ENCODE measurements at regions not wholly inside any gene's neighbourhood (a gene's known extent, or its start where the extent isn't known, plus 50 kb on each side); places are given as distances from the start of the nearest gene placed in this dataset.
"Not testable (repeated sequence)": the region's sequence is repeated elsewhere in the genome, so short reads cannot be mapped to it uniquely, and the experiment has no call there.

DNA sequence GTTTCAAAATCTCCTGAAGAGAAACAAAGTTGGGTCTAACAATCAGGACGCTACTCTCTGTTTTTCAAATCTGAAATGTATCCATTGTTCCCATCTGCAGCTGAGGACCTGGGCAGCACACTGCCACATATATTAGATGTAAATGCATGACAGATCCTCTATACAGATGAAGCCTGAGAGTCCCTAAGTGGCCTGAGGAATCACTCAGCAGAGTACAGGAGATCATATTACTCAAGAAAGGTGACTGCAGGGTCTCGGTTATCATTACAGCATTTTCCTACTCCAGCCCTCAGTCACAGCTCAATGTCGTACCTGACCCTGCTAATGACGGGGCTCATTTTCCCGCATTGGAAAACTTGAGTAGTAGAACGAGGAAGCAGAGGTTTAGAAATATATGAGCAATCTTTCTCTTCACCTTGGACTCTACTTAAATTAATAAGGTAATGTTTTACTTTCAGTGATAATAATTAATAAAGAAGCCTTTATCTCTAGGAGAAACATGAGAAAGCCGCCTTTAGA, 256.2 kb upstream of the IRAK1BP1 start:
- Histone ChIP-seq H3K27me3 (ENCODE audit: low read depth) (no peaks in the 10 kb centered on the region), H3K36me3 (replicated peaks) (no peaks in the 10 kb centered on the region), H3K4me3 (no peak overlapping the region), H3K9me3 (no peaks in the 10 kb centered on the region), H3K4me1 (no peaks in the 10 kb centered on the region)
- in situ Hi-C loops (cut with MboI; ENCODE audit: low sequenced_read_pairs) = no loop called here
- no peak for DNase-seq (ENCODE audit: low spot score in 2 of 2)

- in situ Hi-C loops (cut with MboI; ENCODE audit: low sequenced_read_pairs) = no loop called here
- H3K4me3 ChIP-seq = no peak overlapping the region
- DNase-seq (ENCODE audit: low spot score in 2 of 2) = peak in 1 of 2 experiments; percentile 23
- H3K4me1 ChIP-seq = no peaks in the 10 kb centered on the region
- H3K9me3 ChIP-seq = no peaks in the 10 kb centered on the region
- peaks cover 2% of the 10 kb centered on the region; the same call in 1 of the 2 replicates for H3K27me3 ChIP-seq (ENCODE audit: low read depth)
- H3K36me3 ChIP-seq (replicated peaks) = no peaks in the 10 kb centered on the region
These were observed 255.4 kb upstream of the IRAK1BP1 start for GRCh38 chr6:78611886-78612480.

DNA sequence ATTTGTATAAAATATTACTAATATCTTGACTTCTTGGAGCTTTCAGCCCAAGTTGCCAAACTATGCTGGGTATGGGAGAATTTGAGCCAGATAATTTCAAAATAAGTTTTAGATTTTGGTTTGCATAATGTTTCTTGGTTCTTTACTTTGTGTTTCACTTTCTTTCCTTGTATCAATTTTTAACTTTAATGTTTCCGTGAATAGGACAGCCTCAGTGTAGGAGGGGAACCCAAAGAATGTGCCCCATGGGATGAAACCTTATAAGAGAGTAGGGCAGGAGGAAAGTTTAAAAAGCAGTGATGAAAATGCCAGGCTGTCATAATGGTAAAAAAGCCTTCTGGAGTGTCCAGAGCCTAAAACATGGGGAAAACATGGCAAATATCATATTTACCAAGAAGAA, 252.4 kb upstream of the IRAK1BP1 start:
- Histone ChIP-seq H3K36me3 (replicated peaks) (no peaks in the 10 kb centered on the region), H3K9me3 (no peaks in the 10 kb centered on the region), H3K4me3 (no peak overlapping the region), H3K4me1 (no peaks in the 10 kb centered on the region), H3K27me3 (ENCODE audit: low read depth) (peaks cover 2% of the 10 kb centered on the region; the same call in 1 of the 2 replicates)
- in situ Hi-C loops (cut with MboI; ENCODE audit: low sequenced_read_pairs) = no loop called here
- no peak for DNase-seq (ENCODE audit: low spot score in 2 of 2)

GRCh38 chr6:78615430-78615904, 251.9 kb upstream of the IRAK1BP1 start:
- no peak for DNase-seq (ENCODE audit: low spot score in 2 of 2)
- H3K27me3 ChIP-seq (ENCODE audit: low read depth) = peaks cover 2% of the 10 kb centered on the region; the same call in 1 of the 2 replicates
- H3K4me3 ChIP-seq = no peak overlapping the region
- no peaks in the 10 kb centered on the region for H3K36me3 ChIP-seq (replicated peaks)
- H3K4me1 ChIP-seq = no peaks in the 10 kb centered on the region
- H3K9me3 ChIP-seq = no peaks in the 10 kb centered on the region
- in situ Hi-C loops (cut with MboI; ENCODE audit: low sequenced_read_pairs) = no loop called here

DNA sequence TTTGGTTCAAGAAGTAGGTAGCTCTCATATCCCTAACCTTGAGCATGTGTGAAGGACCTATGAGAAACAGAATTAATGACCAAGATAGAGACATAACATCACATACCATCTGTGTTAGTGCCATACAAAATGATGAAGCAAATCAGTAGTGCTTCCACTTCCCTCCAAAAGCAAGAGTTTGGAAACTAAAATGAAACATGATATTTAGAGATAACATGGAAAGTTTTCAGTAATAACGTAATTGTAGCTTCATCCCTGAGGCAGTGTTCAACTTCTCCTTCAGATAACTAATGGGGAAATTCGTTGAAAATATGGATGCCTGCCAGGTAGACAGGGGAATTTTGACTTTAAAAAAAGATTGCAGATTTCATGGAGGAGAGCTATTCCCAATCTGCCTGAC, 248.4 kb upstream of the IRAK1BP1 start:
- in situ Hi-C loops (cut with MboI; ENCODE audit: low sequenced_read_pairs) = no loop called here
- DNase-seq (ENCODE audit: low spot score in 2 of 2) = no peak
- H3K27me3 ChIP-seq (ENCODE audit: low read depth) = peaks cover 2% of the 10 kb centered on the region; the same call in 1 of the 2 replicates

DNA sequence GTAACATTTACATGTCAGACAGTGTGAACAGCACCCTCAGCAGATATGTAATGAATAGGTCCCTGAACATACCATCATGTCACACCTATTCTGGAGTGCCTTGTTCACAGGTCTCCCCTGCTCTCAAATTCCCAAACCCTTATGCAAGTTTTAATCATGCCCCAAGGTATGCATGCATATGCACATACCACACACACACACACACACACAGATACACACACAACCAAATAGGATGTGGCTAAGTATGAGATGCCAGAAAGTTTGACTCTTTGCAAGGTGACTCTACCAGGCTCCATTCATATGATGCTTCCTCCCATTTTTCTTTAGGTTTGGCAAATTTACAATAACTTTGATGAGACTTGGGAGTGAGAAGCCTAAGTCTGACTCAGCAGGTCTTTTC, 243.8 kb upstream of the IRAK1BP1 start:
- no peaks in the 10 kb centered on the region for H3K4me1 ChIP-seq
- no peak overlapping the region for H3K4me3 ChIP-seq
- in situ Hi-C loops (cut with MboI; ENCODE audit: low sequenced_read_pairs) = no loop called here
- H3K9me3 ChIP-seq = no peaks in the 10 kb centered on the region
- peaks cover 4% of the 10 kb centered on the region for H3K27me3 ChIP-seq (ENCODE audit: low read depth)
- no peaks in the 10 kb centered on the region for H3K36me3 ChIP-seq (replicated peaks)
- no peak for DNase-seq (ENCODE audit: low spot score in 2 of 2)

More for the DNA sequence above, 248.4 kb upstream of the IRAK1BP1 start:
- no peaks in the 10 kb centered on the region for H3K36me3 ChIP-seq (replicated peaks)
- no peaks in the 10 kb centered on the region for H3K4me1 ChIP-seq
- no peaks in the 10 kb centered on the region for H3K9me3 ChIP-seq
- H3K4me3 ChIP-seq = no peak overlapping the region

GRCh38 chr6:78629154-78629721, 238.1 kb upstream of the IRAK1BP1 start:
- H3K9me3 ChIP-seq = no peaks in the 10 kb centered on the region
- no peaks in the 10 kb centered on the region for H3K4me1 ChIP-seq
- DNase-seq (ENCODE audit: low spot score in 2 of 2) = no peak
- in situ Hi-C loops (cut with MboI; ENCODE audit: low sequenced_read_pairs) = no loop called here
- H3K36me3 ChIP-seq (replicated peaks) = no peaks in the 10 kb centered on the region
- H3K27me3 ChIP-seq (ENCODE audit: low read depth) = peaks cover 4% of the 10 kb centered on the region
- no peak overlapping the region for H3K4me3 ChIP-seq

GRCh38 chr6:78629836-78630235, 237.5 kb upstream of the IRAK1BP1 start:
- in situ Hi-C loops (cut with MboI; ENCODE audit: low sequenced_read_pairs) = no loop called here
- Histone ChIP-seq H3K36me3 (replicated peaks) (no peaks in the 10 kb centered on the region), H3K9me3 (no peaks in the 10 kb centered on the region), H3K4me1 (no peaks in the 10 kb centered on the region), H3K4me3 (no peak overlapping the region), H3K27me3 (ENCODE audit: low read depth) (peaks cover 4% of the 10 kb centered on the region)
- no peak for DNase-seq (ENCODE audit: low spot score in 2 of 2)

GRCh38 chr6:78631976-78632375, 235.4 kb upstream of the IRAK1BP1 start:
- in situ Hi-C loops (cut with MboI; ENCODE audit: low sequenced_read_pairs) = no loop called here
- no peak for DNase-seq (ENCODE audit: low spot score in 2 of 2)
- Histone ChIP-seq H3K36me3 (replicated peaks) (no peaks in the 10 kb centered on the region), H3K9me3 (no peaks in the 10 kb centered on the region), H3K27me3 (ENCODE audit: low read depth) (no peaks in the 10 kb centered on the region; the same call in 1 of the 2 replicates), H3K4me1 (no peaks in the 10 kb centered on the region), H3K4me3 (no peak overlapping the region)

DNA sequence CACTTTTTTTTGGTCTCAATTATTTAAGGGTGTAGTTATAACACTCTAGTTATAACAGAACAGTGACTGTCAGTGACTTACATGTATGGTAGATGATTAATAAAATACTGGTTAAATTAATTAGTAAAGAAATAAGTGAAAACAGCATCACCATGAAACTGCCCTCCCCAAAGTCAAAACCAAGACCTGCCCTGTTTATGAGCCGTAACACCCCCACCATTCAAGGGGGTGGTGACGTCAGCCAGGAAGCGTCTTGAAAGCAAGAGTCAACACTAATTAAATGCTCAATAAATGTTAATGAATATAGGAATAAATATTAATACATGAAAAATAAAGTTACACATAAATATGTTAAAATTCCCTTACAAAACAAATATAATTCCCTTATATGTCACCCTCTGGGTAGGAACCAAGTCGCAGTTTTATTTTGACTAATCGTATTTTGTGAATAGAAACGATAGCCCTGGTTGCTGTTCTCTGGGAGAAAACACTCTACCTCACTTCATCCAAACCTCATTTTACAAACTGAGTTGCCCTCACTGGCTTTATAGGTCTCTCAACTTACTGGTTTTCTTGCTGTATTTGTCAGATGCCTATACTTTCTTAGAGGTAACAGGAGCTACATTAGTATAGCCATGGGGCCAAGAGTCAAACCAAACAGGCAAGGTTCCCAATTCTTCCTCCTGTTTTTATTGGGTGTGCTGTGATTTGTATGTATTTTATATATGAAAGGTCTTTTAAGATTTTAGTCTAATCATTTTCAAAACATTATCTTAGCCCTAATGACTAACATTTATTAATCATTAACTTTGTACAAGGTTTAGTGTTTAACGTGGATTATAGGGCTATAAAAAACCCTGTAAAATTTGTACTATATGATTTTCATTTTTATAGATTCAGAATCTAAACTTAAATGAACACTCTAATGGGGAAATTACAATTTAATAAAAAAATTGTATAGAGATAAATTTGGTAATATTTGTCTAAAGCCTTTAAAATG, 227.9 kb upstream of the IRAK1BP1 start:
- Histone ChIP-seq H3K9me3 (no peaks in the 10 kb centered on the region), H3K27me3 (ENCODE audit: low read depth) (no peaks in the 10 kb centered on the region), H3K4me1 (no peaks in the 10 kb centered on the region), H3K4me3 (no peak overlapping the region), H3K36me3 (replicated peaks) (no peaks in the 10 kb centered on the region)
- in situ Hi-C loops (cut with MboI; ENCODE audit: low sequenced_read_pairs) = no loop called here
- no peak for DNase-seq (ENCODE audit: low spot score in 2 of 2)

DNA sequence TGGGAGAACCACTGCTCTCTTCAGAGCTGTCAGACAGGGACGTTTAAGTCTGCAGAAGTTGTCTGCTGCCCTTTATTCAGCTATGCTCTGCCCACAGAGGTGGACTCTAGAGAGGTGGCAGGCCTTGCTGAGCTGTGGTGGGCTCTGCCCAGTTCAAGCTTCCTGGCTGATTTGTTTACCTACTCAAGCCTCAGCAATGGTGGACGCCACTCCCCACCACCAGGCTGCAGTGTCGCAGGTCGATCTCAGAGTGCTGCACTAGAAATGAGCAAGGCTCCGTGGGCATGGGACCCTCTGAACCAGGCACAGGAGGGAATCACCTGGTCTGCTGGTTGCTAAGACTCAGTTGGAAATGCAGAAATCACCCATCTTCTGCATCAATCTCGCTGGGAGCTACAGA, 223.4 kb upstream of the IRAK1BP1 start:
- H3K4me3 ChIP-seq; H3K36me3 ChIP-seq (replicated peaks); H3K4me1 ChIP-seq; H3K27me3 ChIP-seq (ENCODE audit: low read depth); DNase-seq (ENCODE audit: low spot score in 2 of 2); H3K9me3 ChIP-seq; in situ Hi-C loops (cut with MboI; ENCODE audit: low sequenced_read_pairs): not testable (repeated sequence)

DNA sequence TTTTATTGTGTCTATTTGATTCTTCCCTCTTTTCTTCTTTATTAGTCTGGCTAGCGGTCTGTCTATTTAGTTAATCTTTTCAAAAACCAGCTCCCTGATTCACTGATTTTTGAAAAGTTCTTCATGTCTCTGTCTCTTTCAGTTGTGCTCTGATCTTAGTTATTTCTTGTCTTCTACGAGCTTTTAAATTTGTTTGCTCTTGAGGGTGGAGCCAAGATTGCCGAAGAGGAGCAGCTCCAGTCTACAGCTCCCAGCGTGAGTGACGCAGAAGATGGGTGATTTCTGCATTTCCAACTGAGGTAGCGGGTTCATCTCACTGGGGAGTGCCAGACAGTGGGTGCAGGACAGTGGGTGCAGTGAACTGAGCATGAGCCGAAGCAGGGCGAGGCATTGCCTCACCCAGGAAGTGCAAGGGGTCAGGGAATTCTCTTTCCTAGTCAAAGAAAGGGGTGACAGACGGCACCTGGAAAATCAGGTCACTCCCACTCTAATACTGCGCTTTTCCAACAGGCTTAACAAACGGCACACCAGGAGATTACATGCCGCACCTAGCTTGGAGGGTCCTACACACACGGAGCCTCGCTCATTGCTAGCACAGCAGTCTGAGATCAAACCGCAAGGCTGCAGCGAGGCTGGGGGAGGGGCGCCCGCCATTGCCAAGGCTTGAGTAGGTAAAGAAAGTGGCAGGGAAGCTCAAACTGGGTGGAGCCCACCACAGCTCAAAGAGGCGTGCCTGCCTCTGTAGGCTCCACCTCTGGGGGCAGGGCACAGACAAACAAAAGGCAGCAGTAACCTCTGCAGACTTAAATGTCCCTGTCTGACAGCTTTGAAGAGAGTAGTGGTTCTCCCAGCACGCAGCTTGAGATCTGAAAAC, 220.6 kb upstream of the IRAK1BP1 start:
- H3K9me3 ChIP-seq; DNase-seq (ENCODE audit: low spot score in 2 of 2); H3K27me3 ChIP-seq (ENCODE audit: low read depth); H3K4me3 ChIP-seq; in situ Hi-C loops (cut with MboI; ENCODE audit: low sequenced_read_pairs); H3K36me3 ChIP-seq (replicated peaks); H3K4me1 ChIP-seq: not testable (repeated sequence)

- H3K9me3 ChIP-seq; H3K36me3 ChIP-seq (replicated peaks); H3K4me1 ChIP-seq; DNase-seq (ENCODE audit: low spot score in 2 of 2); in situ Hi-C loops (cut with MboI; ENCODE audit: low sequenced_read_pairs); H3K4me3 ChIP-seq: not testable (repeated sequence)
- peaks cover 18% of the 10 kb centered on the region for H3K27me3 ChIP-seq (ENCODE audit: low read depth)
These were observed 201.5 kb upstream of the IRAK1BP1 start for GRCh38 chr6:78665819-78666218.

All from HAP-1 (cell line).